MM.1S (cell line): ENCODE measurements at regions not wholly inside any gene's neighbourhood (a gene's known extent, or its start where the extent isn't known, plus 50 kb on each side); places are given as distances from the start of the nearest gene placed in this dataset.

ENCODE experiments used
- DNase-seq: peaks from one replicate; pipeline ENCODE4 v3.0.0-alpha.2; 2015
- H2AFZ ChIP-seq: fragments of 300-600 bp; sonication (generic); 2 replicates; pipeline ENCODE4 v1.6.0; 2016; ENCODE audit warnings: antibody characterized with exemption, low read length
- H3F3A ChIP-seq: fragments of 300-600 bp; sonication (generic); 2 replicates; pipeline ENCODE4 v1.6.1; 2016; ENCODE audit warnings: mild to moderate bottlenecking, antibody characterized with exemption, low read length, moderate library complexity, mixed read lengths; ENCODE audit not compliant: insufficient read depth
- H3K27ac ChIP-seq: fragments of 300-600 bp; sonication (generic); 2 replicates; pipeline ENCODE4 v1.5.1; 2016; ENCODE audit warnings: mild to moderate bottlenecking, low read length
- H3K27me3 ChIP-seq: fragments of 300-600 bp; sonication (generic); replicated peaks from 2 replicates; pipeline ENCODE4 v1.6.0; 2016; ENCODE audit warnings: low read length; ENCODE audit not compliant: insufficient read depth
- H3K36me3 ChIP-seq: fragments of 300-600 bp; sonication (generic); replicated peaks from 2 replicates; pipeline ENCODE4 v1.6.1; 2016; ENCODE audit warnings: mild to moderate bottlenecking, low read length, mixed read lengths; ENCODE audit not compliant: insufficient read depth
- H3K4me1 ChIP-seq: fragments of 300-600 bp; sonication (generic); 2 replicates; pipeline ENCODE4 v1.6.1; 2016; ENCODE audit warnings: low read length, mixed read lengths
- H3K4me2 ChIP-seq: fragments of 300-600 bp; sonication (generic); 2 replicates; pipeline ENCODE4 v1.6.0; 2016; ENCODE audit warnings: low read depth, low read length
- H3K4me3 ChIP-seq: fragments of 300-600 bp; sonication (generic); 2 replicates; pipeline ENCODE4 v1.5.1; 2016; ENCODE audit warnings: low read length, mixed read lengths
- H3K79me2 ChIP-seq: fragments of 300-600 bp; sonication (generic); 2 replicates; pipeline ENCODE4 v1.6.1; 2016; ENCODE audit warnings: mixed run types, low read length, mixed read lengths
- H3K9ac ChIP-seq: fragments of 300-600 bp; sonication (generic); 2 replicates; pipeline ENCODE4 v1.6.1; 2016; ENCODE audit warnings: low read length, mixed read lengths
- H3K9me2 ChIP-seq: fragments of 300-600 bp; sonication (generic); replicated peaks from 2 replicates; pipeline ENCODE4 v1.6.1; 2016; ENCODE audit warnings: mild to moderate bottlenecking, low read length, mixed read lengths; ENCODE audit not compliant: insufficient read depth
- H3K9me3 ChIP-seq: fragments of 300-600 bp; sonication (generic); replicated peaks from 2 replicates; pipeline ENCODE4 v1.6.1; 2016; ENCODE audit warnings: mild to moderate bottlenecking, low read length, mixed read lengths; ENCODE audit not compliant: insufficient read depth
- H4K20me1 ChIP-seq: fragments of 300-600 bp; sonication (generic); 2 replicates; pipeline ENCODE4 v1.6.1; 2016; ENCODE audit warnings: mild to moderate bottlenecking, low read length, moderate library complexity, mixed read lengths; ENCODE audit not compliant: insufficient read depth
- CTCF ChIP-seq: fragments of 300-600 bp; sonication (generic); IDR thresholded peaks from 2 replicates; pipeline ENCODE4 v1.5.1; 2016; ENCODE audit warnings: antibody characterized with exemption, low read length, mixed read lengths
- EZH2 ChIP-seq: fragments of 300-600 bp; sonication (generic); optimal IDR thresholded peaks from 2 replicates; pipeline ENCODE3; 2017; ENCODE audit warnings: low read depth, mild to moderate bottlenecking, antibody characterized with exemption, low read length, mixed read lengths
- EZH2phosphoT487 ChIP-seq: fragments of 300-600 bp; sonication (generic); IDR thresholded peaks from 2 replicates; pipeline ENCODE4 v1.6.1; 2018; ENCODE audit warnings: antibody characterized with exemption, low read length

GRCh38 chr1:4964634-4965345 is 310.4 kb downstream of the AJAP1 start:
- H3K4me1 ChIP-seq, result no peaks in the 10 kb centered on the region
- no peaks in the 10 kb centered on the region for H3K36me3 ChIP-seq
- no peaks in the 10 kb centered on the region for H4K20me1 ChIP-seq
- H3K4me3 ChIP-seq, result no peak overlapping the region
- H3K4me2 ChIP-seq, result no peak overlapping the region
- H3K9me2 ChIP-seq, result no peaks in the 10 kb centered on the region
- no peak overlapping the region for H3K27ac ChIP-seq
- H3K27me3 ChIP-seq, result peaks cover 80% of the 10 kb centered on the region
- H3K9ac ChIP-seq, result no peak overlapping the region
- H2AFZ ChIP-seq, result no peak overlapping the region
- no peak for DNase-seq
- TF ChIP-seq EZH2phosphoT487 (no peak), EZH2 (no peak), CTCF (no peak)
- no peaks in the 10 kb centered on the region for H3K9me3 ChIP-seq
- H3F3A ChIP-seq, result no peaks in the 10 kb centered on the region
- H3K79me2 ChIP-seq, result no peaks in the 10 kb centered on the region

GRCh38 chr1:4963251-4963650 is 308.8 kb downstream of the AJAP1 start:
- Histone ChIP-seq H3K9me2 (no peaks in the 10 kb centered on the region), H3K4me2 (no peak overlapping the region), H4K20me1 (no peaks in the 10 kb centered on the region), H3F3A (no peaks in the 10 kb centered on the region), H3K27ac (no peak overlapping the region), H3K9me3 (no peaks in the 10 kb centered on the region), H2AFZ (no peak overlapping the region), H3K4me3 (no peak overlapping the region), H3K79me2 (no peaks in the 10 kb centered on the region), H3K9ac (no peak overlapping the region), H3K4me1 (no peaks in the 10 kb centered on the region), H3K36me3 (no peaks in the 10 kb centered on the region), H3K27me3 (peaks cover 94% of the 10 kb centered on the region)
- no peak for DNase-seq
- no peak for TF ChIP-seq CTCF
- no peak for TF ChIP-seq EZH2
- no peak for TF ChIP-seq EZH2phosphoT487

GRCh38 chr1:4962836-4963235 is 308.4 kb downstream of the AJAP1 start:
- Histone ChIP-seq H4K20me1 (no peaks in the 10 kb centered on the region), H3K79me2 (no peaks in the 10 kb centered on the region), H3K9me3 (no peaks in the 10 kb centered on the region), H3K9ac (no peak overlapping the region), H3K4me1 (no peaks in the 10 kb centered on the region), H3K27ac (no peak overlapping the region), H3K9me2 (no peaks in the 10 kb centered on the region), H3K27me3 (peaks cover 96% of the 10 kb centered on the region), H2AFZ (no peak overlapping the region), H3K36me3 (no peaks in the 10 kb centered on the region), H3F3A (no peaks in the 10 kb centered on the region), H3K4me2 (no peak overlapping the region), H3K4me3 (no peak overlapping the region)
- DNase-seq, result no peak
- TF ChIP-seq EZH2phosphoT487, result no peak
- no peak for TF ChIP-seq EZH2
- TF ChIP-seq CTCF, result no peak
